ENCODE measurements at regions not wholly inside any gene's neighbourhood (a gene's known extent, or its start where the extent isn't known, plus 50 kb on each side); places are given as distances from the start of the nearest gene placed in this dataset.

GRCh38 chr18:1392046-1392445, 487.4 kb downstream of the ADCYAP1 start:
- H3K27ac Mint-ChIP-seq: no peak overlapping the region
- H3K4me3 Mint-ChIP-seq: no peak overlapping the region
- peaks cover 2% of the 10 kb centered on the region for H3K36me3 Mint-ChIP-seq
- H3K9me3 Mint-ChIP-seq: peaks cover 3 to 19% (median 9%) of the 10 kb centered on the region in 3 donors
- H3K27me3 Mint-ChIP-seq: no peaks in the 10 kb centered on the region
- H3K4me1 Mint-ChIP-seq: no peaks in the 10 kb centered on the region

GRCh38 chr18:1392865-1393734, 488.4 kb downstream of the ADCYAP1 start:
- Mint-ChIP-seq H3K27me3 (no peaks in the 10 kb centered on the region), H3K36me3 (peaks cover 2% of the 10 kb centered on the region), H3K4me1 (no peaks in the 10 kb centered on the region), H3K9me3 (peaks cover 3 to 11% (median 4%) of the 10 kb centered on the region in 3 donors), H3K27ac (no peak overlapping the region), H3K4me3 (no peak overlapping the region)

GRCh38 chr18:1393929-1394328, 489.3 kb downstream of the ADCYAP1 start:
- Mint-ChIP-seq H3K4me1 (no peaks in the 10 kb centered on the region), H3K36me3 (peaks cover 2% of the 10 kb centered on the region), H3K4me3 (no peak overlapping the region), H3K27ac (no peak overlapping the region), H3K9me3 (peaks cover 3 to 7% (median 3%) of the 10 kb centered on the region in 3 donors), H3K27me3 (no peaks in the 10 kb centered on the region)

GRCh38 chr18:1394426-1394825, 489.8 kb downstream of the ADCYAP1 start:
- H3K4me3 Mint-ChIP-seq: no peak overlapping the region
- H3K27me3 Mint-ChIP-seq: no peaks in the 10 kb centered on the region
- no peaks in the 10 kb centered on the region for H3K4me1 Mint-ChIP-seq
- peaks cover 0 to 4% (median 0%) of the 10 kb centered on the region in 3 donors for H3K9me3 Mint-ChIP-seq
- no peak overlapping the region for H3K27ac Mint-ChIP-seq
- peaks cover 2% of the 10 kb centered on the region for H3K36me3 Mint-ChIP-seq

GRCh38 chr18:1394966-1395365, 490.3 kb downstream of the ADCYAP1 start:
- no peaks in the 10 kb centered on the region for H3K27me3 Mint-ChIP-seq
- H3K9me3 Mint-ChIP-seq: peaks cover 0 to 4% (median 0%) of the 10 kb centered on the region in 3 donors
- no peak overlapping the region for H3K4me3 Mint-ChIP-seq
- no peaks in the 10 kb centered on the region for H3K4me1 Mint-ChIP-seq
- H3K27ac Mint-ChIP-seq: no peak overlapping the region
- peaks cover 2% of the 10 kb centered on the region for H3K36me3 Mint-ChIP-seq

GRCh38 chr18:1408376-1408775, 503.7 kb downstream of the ADCYAP1 start:
- H3K27ac Mint-ChIP-seq: no peak overlapping the region
- H3K9me3 Mint-ChIP-seq: peaks cover 0 to 4% (median 1%) of the 10 kb centered on the region in 3 donors
- no peaks in the 10 kb centered on the region for H3K4me1 Mint-ChIP-seq
- no peaks in the 10 kb centered on the region for H3K36me3 Mint-ChIP-seq
- no peaks in the 10 kb centered on the region for H3K27me3 Mint-ChIP-seq
- no peak overlapping the region for H3K4me3 Mint-ChIP-seq

GRCh38 chr18:1412655-1413322, 508.1 kb downstream of the ADCYAP1 start:
- peaks cover 1% of the 10 kb centered on the region for H3K36me3 Mint-ChIP-seq
- H3K27me3 Mint-ChIP-seq: no peaks in the 10 kb centered on the region
- peaks cover 0 to 3% (median 1%) of the 10 kb centered on the region in 3 donors for H3K9me3 Mint-ChIP-seq
- no peak overlapping the region for H3K4me3 Mint-ChIP-seq
- H3K27ac Mint-ChIP-seq: no peak overlapping the region
- no peaks in the 10 kb centered on the region for H3K4me1 Mint-ChIP-seq

GRCh38 chr18:1413323-1413675, 508.6 kb downstream of the ADCYAP1 start:
- peaks cover 0 to 3% (median 1%) of the 10 kb centered on the region in 3 donors for H3K9me3 Mint-ChIP-seq
- no peaks in the 10 kb centered on the region for H3K27me3 Mint-ChIP-seq
- H3K4me3 Mint-ChIP-seq: no peak overlapping the region
- peaks cover 1% of the 10 kb centered on the region for H3K36me3 Mint-ChIP-seq
- H3K4me1 Mint-ChIP-seq: no peaks in the 10 kb centered on the region
- H3K27ac Mint-ChIP-seq: no peak overlapping the region

- peaks cover 0 to 5% (median under 1%) of the 10 kb centered on the region in 3 donors for H3K9me3 Mint-ChIP-seq
- peaks cover 1% of the 10 kb centered on the region for H3K36me3 Mint-ChIP-seq
- H3K27ac Mint-ChIP-seq: no peak overlapping the region
- no peaks in the 10 kb centered on the region for H3K4me1 Mint-ChIP-seq
- no peaks in the 10 kb centered on the region for H3K27me3 Mint-ChIP-seq
- H3K4me3 Mint-ChIP-seq: no peak overlapping the region
Observed at GRCh38 chr18:1416074-1416473, 511.4 kb downstream of the ADCYAP1 start.

GRCh38 chr18:1421502-1421901, 516.8 kb downstream of the ADCYAP1 start:
- no peaks in the 10 kb centered on the region for H3K27me3 Mint-ChIP-seq
- no peaks in the 10 kb centered on the region for H3K4me1 Mint-ChIP-seq
- no peak overlapping the region for H3K4me3 Mint-ChIP-seq

GRCh38 chr18:1422634-1423033, 518.0 kb downstream of the ADCYAP1 start:
- H3K27me3 Mint-ChIP-seq: no peaks in the 10 kb centered on the region
- peaks cover 2 to 12% (median 4%) of the 10 kb centered on the region in 3 donors for H3K9me3 Mint-ChIP-seq
- H3K4me3 Mint-ChIP-seq: no peak overlapping the region
- no peak overlapping the region for H3K27ac Mint-ChIP-seq
- no peaks in the 10 kb centered on the region for H3K36me3 Mint-ChIP-seq
- H3K4me1 Mint-ChIP-seq: no peaks in the 10 kb centered on the region

More at GRCh38 chr18:1421502-1421901, 516.8 kb downstream of the ADCYAP1 start:
- Mint-ChIP-seq H3K36me3 (no peaks in the 10 kb centered on the region), H3K9me3 (peaks cover 2 to 12% (median 4%) of the 10 kb centered on the region in 3 donors), H3K27ac (no peak overlapping the region)

GRCh38 chr18:1425679-1426078, 521.0 kb downstream of the ADCYAP1 start:
- no peak overlapping the region for H3K27ac Mint-ChIP-seq
- H3K4me1 Mint-ChIP-seq: no peaks in the 10 kb centered on the region
- no peaks in the 10 kb centered on the region for H3K27me3 Mint-ChIP-seq
- H3K36me3 Mint-ChIP-seq: no peaks in the 10 kb centered on the region
- peaks cover 0 to 12% (median 4%) of the 10 kb centered on the region in 3 donors for H3K9me3 Mint-ChIP-seq
- H3K4me3 Mint-ChIP-seq: no peak overlapping the region

- no peak overlapping the region for H3K4me3 Mint-ChIP-seq
- peaks cover 1% of the 10 kb centered on the region for H3K36me3 Mint-ChIP-seq
- H3K9me3 Mint-ChIP-seq: peaks cover 0 to 3% (median 0%) of the 10 kb centered on the region in 3 donors
- no peak overlapping the region for H3K27ac Mint-ChIP-seq
- H3K4me1 Mint-ChIP-seq: no peaks in the 10 kb centered on the region
- H3K27me3 Mint-ChIP-seq: no peaks in the 10 kb centered on the region
Observed at GRCh38 chr18:1435487-1435886, 530.8 kb downstream of the ADCYAP1 start.

GRCh38 chr18:1436199-1436598, 531.5 kb downstream of the ADCYAP1 start:
- Mint-ChIP-seq H3K4me3 (no peak overlapping the region), H3K9me3 (peaks cover 0 to 2% (median 0%) of the 10 kb centered on the region in 3 donors), H3K4me1 (no peaks in the 10 kb centered on the region), H3K27ac (no peak overlapping the region), H3K27me3 (no peaks in the 10 kb centered on the region), H3K36me3 (peaks cover 1% of the 10 kb centered on the region)

GRCh38 chr18:1438458-1438910, 533.8 kb downstream of the ADCYAP1 start:
- Mint-ChIP-seq H3K4me1 (no peaks in the 10 kb centered on the region), H3K9me3 (peaks cover 2 to 12% (median 4%) of the 10 kb centered on the region in 3 donors), H3K36me3 (peaks cover 1% of the 10 kb centered on the region), H3K27ac (peak overlapping the region in 1 of 3 donors; percentile 54), H3K27me3 (no peaks in the 10 kb centered on the region), H3K4me3 (no peak overlapping the region)
